C1 segment of cervical spinal cord (tissue), 14 donors: ENCODE measurements at regions not wholly inside any gene's neighbourhood (a gene's known extent, or its start where the extent isn't known, plus 50 kb on each side); places are given as distances from the start of the nearest gene placed in this dataset.
"Not testable (repeated sequence)": the region's sequence is repeated elsewhere in the genome, so short reads cannot be mapped to it uniquely, and the experiment has no call there.

Source experiments
- DNase-seq, 14 donors: peaks; one replicate each; lab custom pipeline; 2025; lab: John Stamatoyannopoulos, UW

- DNase-seq: no peak
These were observed 333.9 kb upstream of the GLI3 start for GRCh38 chr7:42570944-42571343.

- DNase-seq: no peak
These were observed 330.0 kb upstream of the GLI3 start for GRCh38 chr7:42567051-42567450.

GRCh38 chr7:42561797-42562196 is 324.8 kb upstream of the GLI3 start:
- DNase-seq: no peak

- DNase-seq: no peak
These were observed 323.9 kb upstream of the GLI3 start for GRCh38 chr7:42560866-42561265.

GRCh38 chr7:42554932-42555331 is 317.9 kb upstream of the GLI3 start:
- DNase-seq: not testable (repeated sequence)

- DNase-seq: no peak
These were observed 315.2 kb upstream of the GLI3 start for GRCh38 chr7:42552227-42552626.

GRCh38 chr7:42550706-42551470 is 313.9 kb upstream of the GLI3 start:
- DNase-seq: no peak

- DNase-seq: no peak
These were observed 313.0 kb upstream of the GLI3 start for GRCh38 chr7:42549866-42550485.

GRCh38 chr7:42548816-42549611 is 312.0 kb upstream of the GLI3 start:
- no peak for DNase-seq

- no peak for DNase-seq
These were observed 308.2 kb upstream of the GLI3 start for GRCh38 chr7:42545049-42545724.

GRCh38 chr7:42543953-42544352 is 306.9 kb upstream of the GLI3 start:
- DNase-seq: no peak

- not testable (repeated sequence) for DNase-seq
These were observed 305.4 kb upstream of the GLI3 start for GRCh38 chr7:42542446-42542845.

GRCh38 chr7:42534441-42534840 is 297.4 kb upstream of the GLI3 start:
- no peak for DNase-seq

GRCh38 chr7:42527004-42527403 is 290.0 kb upstream of the GLI3 start:
- no peak for DNase-seq

- no peak for DNase-seq
These were observed 285.4 kb upstream of the GLI3 start for GRCh38 chr7:42522227-42522991.

GRCh38 chr7:42511027-42511426 is 274.0 kb upstream of the GLI3 start:
- no peak for DNase-seq

GRCh38 chr7:42506097-42506496 is 269.1 kb upstream of the GLI3 start:
- no peak for DNase-seq

- no peak for DNase-seq
These were observed 265.0 kb upstream of the GLI3 start for GRCh38 chr7:42502022-42502421.

GRCh38 chr7:42495256-42495655 is 258.2 kb upstream of the GLI3 start:
- DNase-seq: no peak

- DNase-seq: no peak
These were observed 257.7 kb upstream of the GLI3 start for GRCh38 chr7:42494736-42495135.

GRCh38 chr7:42494199-42494710 is 257.2 kb upstream of the GLI3 start:
- no peak for DNase-seq
